ENCODE measurements at regions not wholly inside any gene's neighbourhood (a gene's known extent, or its start where the extent isn't known, plus 50 kb on each side); places are given as distances from the start of the nearest gene placed in this dataset.
"Not testable (repeated sequence)": the region's sequence is repeated elsewhere in the genome, so short reads cannot be mapped to it uniquely, and the experiment has no call there.

GRCh38 chr9:89951675-89952074 lies 346.9 kb downstream of the GADD45G start:
- H3K27ac ChIP-seq (ENCODE audit: low read depth in 1 of 2, low read length in 2 of 2), result no peak overlapping the region
- Mint-ChIP-seq H3K27ac (no peak overlapping the region), H3K4me1 (peaks cover 17% of the 10 kb centered on the region), H3K36me3 (no peaks in the 10 kb centered on the region), H3K27me3 (ENCODE audit: low read depth in 3 of 3) (peaks cover 0 to 3% (median 2%) of the 10 kb centered on the region in 3 donors), H3K9me3 (peaks cover 0 to 5% (median 2%) of the 10 kb centered on the region in 7 donors), H3K4me3 (no peak overlapping the region)
- peaks cover 7 to 13% of the 10 kb centered on the region in 2 donors for H3K4me1 ChIP-seq (ENCODE audit: control insufficient read depth in 1 of 2, insufficient read depth in 2 of 2, low read length in 2 of 2)
- no peak overlapping the region for H3K4me2 ChIP-seq (replicated peaks; ENCODE audit: extremely low read depth, low read length, poor library complexity, severe bottlenecking)
- intact Hi-C loops (cut with micrococcal nuclease), result no loop called here
- TF ChIP-seq, protein P1, sequence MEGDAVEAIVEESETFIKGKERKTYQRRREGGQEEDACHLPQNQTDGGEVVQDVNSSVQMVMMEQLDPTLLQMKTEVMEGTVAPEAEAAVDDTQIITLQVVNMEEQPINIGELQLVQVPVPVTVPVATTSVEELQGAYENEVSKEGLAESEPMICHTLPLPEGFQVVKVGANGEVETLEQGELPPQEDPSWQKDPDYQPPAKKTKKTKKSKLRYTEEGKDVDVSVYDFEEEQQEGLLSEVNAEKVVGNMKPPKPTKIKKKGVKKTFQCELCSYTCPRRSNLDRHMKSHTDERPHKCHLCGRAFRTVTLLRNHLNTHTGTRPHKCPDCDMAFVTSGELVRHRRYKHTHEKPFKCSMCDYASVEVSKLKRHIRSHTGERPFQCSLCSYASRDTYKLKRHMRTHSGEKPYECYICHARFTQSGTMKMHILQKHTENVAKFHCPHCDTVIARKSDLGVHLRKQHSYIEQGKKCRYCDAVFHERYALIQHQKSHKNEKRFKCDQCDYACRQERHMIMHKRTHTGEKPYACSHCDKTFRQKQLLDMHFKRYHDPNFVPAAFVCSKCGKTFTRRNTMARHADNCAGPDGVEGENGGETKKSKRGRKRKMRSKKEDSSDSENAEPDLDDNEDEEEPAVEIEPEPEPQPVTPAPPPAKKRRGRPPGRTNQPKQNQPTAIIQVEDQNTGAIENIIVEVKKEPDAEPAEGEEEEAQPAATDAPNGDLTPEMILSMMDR (IDR thresholded peaks at IDR 0.05), result no peak
- H3K27me3 ChIP-seq (ENCODE audit: control insufficient read depth in 2 of 2, insufficient read depth in 2 of 2, low read length in 2 of 2), result no peaks in the 10 kb centered on the region
- DNase-seq, result no peak
- 92% methylated on average over 2 of the region's 4 CpGs for WGBS (ENCODE audit: insufficient coverage)
- no peak overlapping the region for H3K9ac ChIP-seq (ENCODE audit: insufficient read depth, low read length, poor library complexity, severe bottlenecking)
- H3K36me3 ChIP-seq (replicated peaks in 1 of 2; ENCODE audit: control insufficient read depth in 1 of 2, insufficient read depth in 2 of 2, low read length in 2 of 2), result no peaks in the 10 kb centered on the region
- H4K20me1 ChIP-seq (ENCODE audit: insufficient read depth, low read length), result no peaks in the 10 kb centered on the region
- H3K79me2 ChIP-seq (ENCODE audit: insufficient read depth, low read length), result no peaks in the 10 kb centered on the region
- H3K9me3 ChIP-seq (replicated peaks in 1 of 2; ENCODE audit: control insufficient read depth in 1 of 2, insufficient read depth in 1 of 2, low read length in 2 of 2), result no peaks in the 10 kb centered on the region
- H3K4me3 ChIP-seq (replicated peaks in 1 of 3; ENCODE audit: low read depth in 2 of 3, low read length in 3 of 3), result no peak overlapping the region
- no peak overlapping the region for H2AFZ ChIP-seq (ENCODE audit: insufficient read depth, low read depth, low read length, poor library complexity, severe bottlenecking)

GRCh38 chr9:89952401-89952800 lies 347.6 kb downstream of the GADD45G start:
- Mint-ChIP-seq H3K4me1 (peaks cover 17% of the 10 kb centered on the region), H3K9me3 (peaks cover 0 to 5% (median 2%) of the 10 kb centered on the region in 7 donors), H3K27ac (no peak overlapping the region), H3K27me3 (ENCODE audit: low read depth in 3 of 3) (peaks cover 0 to 3% (median 2%) of the 10 kb centered on the region in 3 donors), H3K4me3 (no peak overlapping the region), H3K36me3 (no peaks in the 10 kb centered on the region)
- H3K4me1 ChIP-seq (ENCODE audit: control insufficient read depth in 1 of 2, insufficient read depth in 2 of 2, low read length in 2 of 2), result peaks cover 7 to 13% of the 10 kb centered on the region in 2 donors
- no peaks in the 10 kb centered on the region for H3K9me3 ChIP-seq (replicated peaks in 1 of 2; ENCODE audit: control insufficient read depth in 1 of 2, insufficient read depth in 1 of 2, low read length in 2 of 2)
- H3K4me3 ChIP-seq (replicated peaks in 1 of 3; ENCODE audit: low read depth in 2 of 3, low read length in 3 of 3), result no peak overlapping the region
- no peak overlapping the region for H3K27ac ChIP-seq (ENCODE audit: low read depth in 1 of 2, low read length in 2 of 2)
- no peaks in the 10 kb centered on the region for H3K27me3 ChIP-seq (ENCODE audit: control insufficient read depth in 2 of 2, insufficient read depth in 2 of 2, low read length in 2 of 2)
- H3K4me2 ChIP-seq (replicated peaks; ENCODE audit: extremely low read depth, low read length, poor library complexity, severe bottlenecking), result no peak overlapping the region
- no peaks in the 10 kb centered on the region for H3K79me2 ChIP-seq (ENCODE audit: insufficient read depth, low read length)
- no peak for DNase-seq
- intact Hi-C loops (cut with micrococcal nuclease), result no loop called here
- no peaks in the 10 kb centered on the region for H4K20me1 ChIP-seq (ENCODE audit: insufficient read depth, low read length)
- WGBS (ENCODE audit: insufficient coverage), result no CpG with 5 or more reads among the region's 4 CpGs
- no peaks in the 10 kb centered on the region for H3K36me3 ChIP-seq (replicated peaks in 1 of 2; ENCODE audit: control insufficient read depth in 1 of 2, insufficient read depth in 2 of 2, low read length in 2 of 2)
- TF ChIP-seq, protein P1 (IDR thresholded peaks at IDR 0.05), result no peak
- H3K9ac ChIP-seq (ENCODE audit: insufficient read depth, low read length, poor library complexity, severe bottlenecking), result no peak overlapping the region
- H2AFZ ChIP-seq (ENCODE audit: insufficient read depth, low read depth, low read length, poor library complexity, severe bottlenecking), result no peak overlapping the region

- H3K4me2 ChIP-seq (replicated peaks; ENCODE audit: extremely low read depth, low read length, poor library complexity, severe bottlenecking); H3K36me3 Mint-ChIP-seq; H3K4me3 ChIP-seq (replicated peaks in 1 of 3; ENCODE audit: low read depth in 2 of 3, low read length in 3 of 3); H3K9me3 Mint-ChIP-seq; H3K79me2 ChIP-seq (ENCODE audit: insufficient read depth, low read length); H2AFZ ChIP-seq (ENCODE audit: insufficient read depth, low read depth, low read length, poor library complexity, severe bottlenecking); H3K9me3 ChIP-seq (replicated peaks in 1 of 2; ENCODE audit: control insufficient read depth in 1 of 2, insufficient read depth in 1 of 2, low read length in 2 of 2); H3K27me3 ChIP-seq (ENCODE audit: control insufficient read depth in 2 of 2, insufficient read depth in 2 of 2, low read length in 2 of 2); H3K27ac Mint-ChIP-seq; H3K36me3 ChIP-seq (replicated peaks in 1 of 2; ENCODE audit: control insufficient read depth in 1 of 2, insufficient read depth in 2 of 2, low read length in 2 of 2); H3K9ac ChIP-seq (ENCODE audit: insufficient read depth, low read length, poor library complexity, severe bottlenecking); H3K4me3 Mint-ChIP-seq; DNase-seq; intact Hi-C loops (cut with micrococcal nuclease); H3K27ac ChIP-seq (ENCODE audit: low read depth in 1 of 2, low read length in 2 of 2); H4K20me1 ChIP-seq (ENCODE audit: insufficient read depth, low read length); H3K27me3 Mint-ChIP-seq (ENCODE audit: low read depth in 3 of 3): not testable (repeated sequence)
- no CpG with 5 or more reads among the region's 4 CpGs for WGBS (ENCODE audit: insufficient coverage)
- H3K4me1 ChIP-seq (ENCODE audit: control insufficient read depth in 1 of 2, insufficient read depth in 2 of 2, low read length in 2 of 2), result peaks cover 7 to 13% of the 10 kb centered on the region in 2 donors
- peaks cover 15% of the 10 kb centered on the region for H3K4me1 Mint-ChIP-seq
Observed at GRCh38 chr9:89953263-89953662, 348.5 kb downstream of the GADD45G start.
